Suprapubic skin (tissue), 4 donors: ENCODE measurements at regions not wholly inside any gene's neighbourhood (a gene's known extent, or its start where the extent isn't known, plus 50 kb on each side); places are given as distances from the start of the nearest gene placed in this dataset.

Experiments
- CTCF ChIP-seq, 2 donors: fragments of 200-600 bp in 1 of 2; fragments of 450-650 bp in 1 of 2; sonication (generic) in 1 of 2; IDR thresholded peaks; one replicate each; pipeline ENCODE4 v1.5.1; 2016 to 2019; ENCODE audit warnings: antibody characterized with exemption in 2 of 2, mild to moderate bottlenecking in 1 of 2, moderate library complexity in 1 of 2
- POLR2A ChIP-seq, 2 donors: fragments of 450-650 bp; IDR thresholded peaks; one replicate each; pipeline ENCODE4 v1.6.1; 2017; ENCODE audit warnings: antibody characterized with exemption in 2 of 2, mild to moderate bottlenecking in 2 of 2, moderate library complexity in 2 of 2
- POLR2AphosphoS5 ChIP-seq, 3 donors: sonication (generic); formaldehyde crosslinking; IDR thresholded peaks; one replicate each; pipeline ENCODE4 v1.6.1; 2017; ENCODE audit warnings: antibody characterized with exemption in 3 of 3

GRCh38 chr13:67466569-67466968 is 236.4 kb upstream of the PCDH9 start:
- TF ChIP-seq CTCF (IDR thresholded peaks at IDR 0.05) (no peak), POLR2AphosphoS5 (IDR thresholded peaks at IDR 0.05) (no peak), POLR2A (IDR thresholded peaks at IDR 0.05) (no peak)
